NT2/D1 (cell line): ENCODE measurements at regions not wholly inside any gene's neighbourhood (a gene's known extent, or its start where the extent isn't known, plus 50 kb on each side); places are given as distances from the start of the nearest gene placed in this dataset.

Experiments used
- DNase-seq: peaks from one replicate; pipeline ENCODE4 v3.0.0-alpha.2; 2011; ENCODE audit warnings: low read depth, low spot score
- H3K27me3 ChIP-seq: 2 replicates; pipeline ENCODE4 v1.6.0; 2011; ENCODE audit warnings: mild to moderate bottlenecking; ENCODE audit not compliant: insufficient read length, insufficient read depth
- H3K36me3 ChIP-seq: 2 replicates; pipeline ENCODE4 v1.6.1; 2011; ENCODE audit warnings: mild to moderate bottlenecking, low read length, mixed read lengths; ENCODE audit not compliant: insufficient read depth, insufficient read length
- H3K4me1 ChIP-seq: 2 replicates; pipeline ENCODE4 v1.5.1; 2011; ENCODE audit not compliant: insufficient read depth, insufficient read length
- H3K4me3 ChIP-seq: 2 replicates; pipeline ENCODE4 v1.5.1; 2011; ENCODE audit warnings: low read depth; ENCODE audit not compliant: insufficient read length
- H3K9ac ChIP-seq: 2 replicates; pipeline ENCODE4 v1.6.0; 2011; ENCODE audit warnings: low read depth; ENCODE audit not compliant: insufficient read length
- H3K9me3 ChIP-seq: 2 replicates; pipeline ENCODE4 v1.5.1; 2011; ENCODE audit warnings: mild to moderate bottlenecking, low read length; ENCODE audit not compliant: insufficient read depth
- SUZ12 ChIP-seq: IDR thresholded peaks from 2 replicates; pipeline ENCODE4 v1.6.1; 2011; ENCODE audit not compliant: insufficient read length, insufficient read depth; ENCODE audit errors: extremely low read depth
- YY1 ChIP-seq: IDR thresholded peaks from 2 replicates; pipeline ENCODE4 v1.6.1; 2011; ENCODE audit not compliant: insufficient read length, insufficient read depth
- ZNF274 ChIP-seq: IDR thresholded peaks from 2 replicates; pipeline ENCODE4 v1.6.1; 2011; ENCODE audit warnings: mild to moderate bottlenecking, low read depth, low read length

- no peak for TF ChIP-seq ZNF274
- no peak for TF ChIP-seq SUZ12
- no peak for TF ChIP-seq YY1
- Histone ChIP-seq H3K36me3 (no peaks in the 10 kb centered on the region), H3K4me1 (no peaks in the 10 kb centered on the region), H3K9ac (no peak overlapping the region), H3K27me3 (peaks cover 69% of the 10 kb centered on the region), H3K4me3 (no peak overlapping the region), H3K9me3 (peaks cover 22% of the 10 kb centered on the region; the same call in 1 of the 2 replicates)
- DNase-seq = no peak
Observed at GRCh38 chr12:34599530-34600513, 577.5 kb downstream of the ALG10 start.

- Histone ChIP-seq H3K9me3 (peaks cover 12% of the 10 kb centered on the region; the same call in 1 of the 2 replicates), H3K36me3 (no peaks in the 10 kb centered on the region), H3K4me1 (no peaks in the 10 kb centered on the region), H3K9ac (no peak overlapping the region), H3K27me3 (peaks cover 79% of the 10 kb centered on the region), H3K4me3 (no peak overlapping the region)
- DNase-seq = no peak
- TF ChIP-seq SUZ12 (no peak), YY1 (no peak), ZNF274 (no peak)
Observed at GRCh38 chr12:34600592-34601462, 578.5 kb downstream of the ALG10 start.

- DNase-seq = no peak
- Histone ChIP-seq H3K4me3 (no peak overlapping the region), H3K9ac (no peak overlapping the region), H3K9me3 (peaks cover 4% of the 10 kb centered on the region; the same call in 1 of the 2 replicates), H3K27me3 (peaks cover 87% of the 10 kb centered on the region), H3K4me1 (no peaks in the 10 kb centered on the region), H3K36me3 (no peaks in the 10 kb centered on the region)
- TF ChIP-seq YY1 = no peak
- TF ChIP-seq SUZ12 = no peak
- no peak for TF ChIP-seq ZNF274
Observed at GRCh38 chr12:34601689-34602088, 579.4 kb downstream of the ALG10 start.

- H3K4me1 ChIP-seq = no peaks in the 10 kb centered on the region
- no peaks in the 10 kb centered on the region for H3K36me3 ChIP-seq
- TF ChIP-seq ZNF274 = no peak
- no peak for TF ChIP-seq YY1
- TF ChIP-seq SUZ12 = no peak
- H3K27me3 ChIP-seq = peaks cover 90% of the 10 kb centered on the region
- no peak overlapping the region for H3K9ac ChIP-seq
- H3K9me3 ChIP-seq = peaks cover 4% of the 10 kb centered on the region; the same call in 1 of the 2 replicates
- no peak overlapping the region for H3K4me3 ChIP-seq
- no peak for DNase-seq
Observed at GRCh38 chr12:34602213-34602940, 580.1 kb downstream of the ALG10 start.

- peaks cover 3% of the 10 kb centered on the region; the same call in 1 of the 2 replicates for H3K9me3 ChIP-seq
- no peak for TF ChIP-seq ZNF274
- TF ChIP-seq YY1 = no peak
- no peak for TF ChIP-seq SUZ12
- H3K4me1 ChIP-seq = no peaks in the 10 kb centered on the region
- DNase-seq = no peak
- H3K9ac ChIP-seq = no peak overlapping the region
- no peaks in the 10 kb centered on the region for H3K36me3 ChIP-seq
- H3K4me3 ChIP-seq = no peak overlapping the region
- peaks cover 79% of the 10 kb centered on the region for H3K27me3 ChIP-seq
Observed at GRCh38 chr12:34603382-34604035, 581.2 kb downstream of the ALG10 start.

- no peak overlapping the region for H3K4me3 ChIP-seq
- peaks cover 3% of the 10 kb centered on the region; the same call in 1 of the 2 replicates for H3K9me3 ChIP-seq
- H3K4me1 ChIP-seq = no peaks in the 10 kb centered on the region
- no peak overlapping the region for H3K9ac ChIP-seq
- H3K27me3 ChIP-seq = peaks cover 77% of the 10 kb centered on the region
- DNase-seq = no peak
- H3K36me3 ChIP-seq = no peaks in the 10 kb centered on the region
- no peak for TF ChIP-seq YY1
- no peak for TF ChIP-seq SUZ12
- no peak for TF ChIP-seq ZNF274
Observed at GRCh38 chr12:34604227-34604626, 581.9 kb downstream of the ALG10 start.
